Vagina (tissue), 2 donors: ENCODE measurements at regions not wholly inside any gene's neighbourhood (a gene's known extent, or its start where the extent isn't known, plus 50 kb on each side); places are given as distances from the start of the nearest gene placed in this dataset.

ENCODE experiments used
- DNase-seq, 2 donors: peaks; one replicate each; pipeline ENCODE4 v3.0.0-alpha.2; 2017; ENCODE audit errors: extremely low spot score in 2 of 2
- H3K27ac ChIP-seq: fragments of 200-600 bp; sonication (generic); one replicate; pipeline ENCODE4 v1.5.1; 2019
- H3K27me3 ChIP-seq: fragments of 200-600 bp; sonication (generic); one replicate; pipeline ENCODE4 v1.5.1; 2019
- H3K36me3 ChIP-seq, 2 donors: fragments of 200-600 bp; sonication (generic); one replicate each; pipeline ENCODE4 v1.5.1; 2017 to 2019
- H3K4me1 ChIP-seq: fragments of 200-600 bp; sonication (generic); one replicate; pipeline ENCODE4 v1.5.1; 2019
- H3K4me3 ChIP-seq, 2 donors: fragments of 200-600 bp; sonication (generic); 1 replicate in 1 of 2; 2 replicates in 1 of 2; pipeline ENCODE4 v1.5.1; 2016 to 2019
- H3K9me3 ChIP-seq: fragments of 200-600 bp; sonication (generic); one replicate; pipeline ENCODE4 v1.5.1; 2019
- CTCF ChIP-seq, 3 experiments: fragments of 450-650 bp in 2 of 3; fragments of 200-600 bp in 1 of 3; sonication (generic) in 1 of 3; IDR thresholded peaks; one replicate each; pipeline ENCODE4 v1.5.1; 2017 to 2019; ENCODE audit warnings: antibody characterized with exemption in 3 of 3, mild to moderate bottlenecking in 2 of 3, moderate library complexity in 2 of 3
- POLR2A ChIP-seq, 2 donors: fragments of 450-650 bp; IDR thresholded peaks; one replicate each; pipeline ENCODE4 v1.6.1; 2017; ENCODE audit warnings: antibody characterized with exemption in 2 of 2, mild to moderate bottlenecking in 2 of 2, moderate library complexity in 2 of 2
- POLR2AphosphoS5 ChIP-seq, 2 donors: sonication (generic); formaldehyde crosslinking; IDR thresholded peaks; one replicate each; pipeline ENCODE4 v1.9.0; 2017; ENCODE audit warnings: antibody characterized with exemption in 2 of 2, mild to moderate bottlenecking in 2 of 2, low read depth in 1 of 2; ENCODE audit not compliant: insufficient read depth in 1 of 2
- intact Hi-C: fragments of 100-400 bp; cut with DNase I; formaldehyde crosslinking; loops from one replicate; pipeline ENCODE4 v1.15.1; 2023

- Histone ChIP-seq H3K4me3 (no peak overlapping the region), H3K4me1 (no peaks in the 10 kb centered on the region), H3K27ac (no peak overlapping the region), H3K27me3 (no peaks in the 10 kb centered on the region), H3K9me3 (no peaks in the 10 kb centered on the region), H3K36me3 (no peaks in the 10 kb centered on the region)
- DNase-seq, result no peak
- intact Hi-C loops, result no loop called here
- no peak for TF ChIP-seq CTCF (IDR thresholded peaks at IDR 0.05)
- no peak for TF ChIP-seq POLR2AphosphoS5 (IDR thresholded peaks at IDR 0.05; ENCODE audit: insufficient read depth in 1 of 2, low read depth in 1 of 2)
- no peak for TF ChIP-seq POLR2A (IDR thresholded peaks at IDR 0.05)
Observed at GRCh38 chrX:23503835-23504539, 163.3 kb upstream of the PRDX4 start.

GRCh38 chrX:23504540-23504884, 162.8 kb upstream of the PRDX4 start:
- Histone ChIP-seq H3K36me3 (no peaks in the 10 kb centered on the region), H3K4me3 (no peak overlapping the region), H3K27ac (no peak overlapping the region), H3K9me3 (no peaks in the 10 kb centered on the region), H3K4me1 (no peaks in the 10 kb centered on the region), H3K27me3 (no peaks in the 10 kb centered on the region)
- DNase-seq, result no peak
- TF ChIP-seq CTCF (IDR thresholded peaks at IDR 0.05), result no peak
- no peak for TF ChIP-seq POLR2A (IDR thresholded peaks at IDR 0.05)
- TF ChIP-seq POLR2AphosphoS5 (IDR thresholded peaks at IDR 0.05; ENCODE audit: insufficient read depth in 1 of 2, low read depth in 1 of 2), result no peak
- intact Hi-C loops, result no loop called here

DNA sequence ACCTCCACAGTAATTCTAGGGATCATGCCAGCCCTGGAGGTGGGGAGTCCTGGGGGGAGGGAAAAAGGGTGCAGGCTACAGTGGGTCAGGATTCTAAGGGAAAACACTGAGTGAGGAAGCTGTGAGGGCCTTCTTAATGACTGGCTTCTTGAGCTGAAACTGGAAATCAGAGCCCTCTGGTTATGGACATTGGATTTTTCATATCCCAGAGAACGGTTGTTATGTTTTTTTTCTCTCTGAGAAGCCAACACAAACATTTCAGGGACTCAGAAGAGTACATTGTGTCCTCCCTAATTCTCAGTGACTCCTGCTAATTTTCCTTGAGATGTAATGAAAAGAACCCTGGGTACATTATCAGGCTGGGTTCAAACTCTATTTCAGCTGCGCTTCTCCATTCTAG, 162.4 kb upstream of the PRDX4 start:
- Histone ChIP-seq H3K4me1 (no peaks in the 10 kb centered on the region), H3K4me3 (no peak overlapping the region), H3K27me3 (no peaks in the 10 kb centered on the region), H3K27ac (no peak overlapping the region), H3K36me3 (no peaks in the 10 kb centered on the region), H3K9me3 (no peaks in the 10 kb centered on the region)
- no peak for DNase-seq
- no peak for TF ChIP-seq POLR2AphosphoS5 (IDR thresholded peaks at IDR 0.05; ENCODE audit: insufficient read depth in 1 of 2, low read depth in 1 of 2)
- TF ChIP-seq CTCF (IDR thresholded peaks at IDR 0.05), result no peak
- no peak for TF ChIP-seq POLR2A (IDR thresholded peaks at IDR 0.05)
- intact Hi-C loops, result no loop called here

DNA sequence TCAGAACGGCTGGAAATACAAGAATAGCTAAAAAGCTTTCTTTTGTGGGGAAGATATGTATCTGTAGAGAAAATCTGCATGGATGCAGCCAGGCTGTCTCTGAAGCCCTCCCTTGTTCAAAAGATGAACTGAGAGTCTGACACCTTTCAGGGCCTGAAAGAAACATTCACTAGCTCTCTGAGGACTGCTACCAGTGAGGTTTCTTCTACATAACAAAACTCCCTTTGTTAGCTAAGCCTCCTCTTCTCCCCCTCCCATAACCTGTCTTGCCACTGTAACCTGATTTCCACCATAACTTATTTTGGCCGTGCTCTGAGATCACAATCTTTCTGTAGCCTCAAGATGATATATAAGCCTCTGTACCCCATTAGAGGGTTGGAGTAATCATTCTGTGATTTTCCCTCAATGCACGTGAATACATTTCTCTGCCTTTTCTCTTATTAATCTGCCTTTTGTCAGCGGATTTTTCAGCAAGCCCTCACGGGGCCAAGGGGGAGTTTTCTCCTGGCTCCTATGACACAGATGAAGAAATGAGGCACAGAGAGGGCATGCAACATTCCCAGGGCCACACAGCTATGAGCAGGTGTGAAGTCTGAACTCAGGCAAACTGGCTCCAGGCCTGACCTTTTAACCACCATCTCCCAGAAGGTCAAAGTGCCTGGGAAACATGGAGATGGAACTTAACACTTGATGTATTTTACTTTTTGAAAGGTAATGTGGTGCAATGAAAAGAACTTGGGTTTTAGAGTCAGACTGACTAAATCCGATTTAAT, 161.6 kb upstream of the PRDX4 start:
- intact Hi-C loops, result no loop called here

More for the DNA sequence above, 161.6 kb upstream of the PRDX4 start:
- DNase-seq, result no peak
- TF ChIP-seq POLR2A (IDR thresholded peaks at IDR 0.05), result no peak
- TF ChIP-seq CTCF (IDR thresholded peaks at IDR 0.05), result no peak
- no peak for TF ChIP-seq POLR2AphosphoS5 (IDR thresholded peaks at IDR 0.05; ENCODE audit: insufficient read depth in 1 of 2, low read depth in 1 of 2)
- no peak overlapping the region for H3K4me3 ChIP-seq
- H3K36me3 ChIP-seq, result no peaks in the 10 kb centered on the region
- H3K27ac ChIP-seq, result no peak overlapping the region
- H3K27me3 ChIP-seq, result no peaks in the 10 kb centered on the region
- H3K4me1 ChIP-seq, result no peaks in the 10 kb centered on the region
- no peaks in the 10 kb centered on the region for H3K9me3 ChIP-seq
